GM10266 (cell line): ENCODE measurements at regions not wholly inside any gene's neighbourhood (a gene's known extent, or its start where the extent isn't known, plus 50 kb on each side); places are given as distances from the start of the nearest gene placed in this dataset.

ENCODE experiments used
- DNase-seq: peaks from one replicate; pipeline ENCODE4 v3.0.0; 2012; ENCODE audit errors: extremely low spot score
- TF ChIP-seq, protein P1 (sequence below): IDR thresholded peaks from 2 replicates; pipeline ENCODE4 v1.5.1; 2012; ENCODE audit warnings: mild to moderate bottlenecking, low read depth; ENCODE audit not compliant: control insufficient read depth, insufficient read depth; ENCODE audit errors: missing control alignments

DNA sequence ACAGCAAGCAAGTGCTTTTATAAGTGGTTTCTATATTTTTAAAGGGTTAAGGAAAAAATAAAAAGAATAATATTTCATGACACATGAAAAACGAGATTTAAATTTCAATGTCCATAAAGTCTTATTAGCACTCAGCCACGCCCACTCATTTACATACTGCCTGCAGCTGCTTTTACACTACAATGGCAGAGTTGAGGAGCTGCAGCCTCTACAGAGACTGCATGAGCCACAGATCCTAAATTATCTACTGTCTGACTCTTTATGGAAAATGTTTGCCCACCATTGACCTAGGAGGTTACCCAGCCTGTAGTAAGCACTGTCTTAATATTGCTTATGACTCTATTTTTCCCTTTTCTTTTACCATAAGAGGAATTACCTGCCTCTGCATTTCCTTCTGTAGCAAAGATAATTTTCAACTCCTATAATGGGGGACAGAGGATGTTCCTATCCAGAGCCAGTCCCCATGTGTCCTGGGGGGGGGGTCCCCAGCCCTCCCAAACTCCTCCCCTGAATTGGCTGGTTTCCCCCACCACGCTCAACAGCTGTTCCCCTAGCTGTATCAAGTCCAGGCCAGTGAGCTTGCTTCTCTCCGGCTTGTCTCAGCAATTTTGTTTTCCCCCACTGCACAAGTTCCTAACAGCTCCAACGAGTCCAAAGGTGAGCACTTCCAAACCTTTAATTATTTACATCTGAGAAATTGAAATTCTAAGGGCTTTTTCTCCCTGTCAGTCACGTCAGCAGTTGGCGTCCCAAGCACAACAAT, 139.4 kb upstream of the ERCC4 start:
- TF ChIP-seq, protein P1, sequence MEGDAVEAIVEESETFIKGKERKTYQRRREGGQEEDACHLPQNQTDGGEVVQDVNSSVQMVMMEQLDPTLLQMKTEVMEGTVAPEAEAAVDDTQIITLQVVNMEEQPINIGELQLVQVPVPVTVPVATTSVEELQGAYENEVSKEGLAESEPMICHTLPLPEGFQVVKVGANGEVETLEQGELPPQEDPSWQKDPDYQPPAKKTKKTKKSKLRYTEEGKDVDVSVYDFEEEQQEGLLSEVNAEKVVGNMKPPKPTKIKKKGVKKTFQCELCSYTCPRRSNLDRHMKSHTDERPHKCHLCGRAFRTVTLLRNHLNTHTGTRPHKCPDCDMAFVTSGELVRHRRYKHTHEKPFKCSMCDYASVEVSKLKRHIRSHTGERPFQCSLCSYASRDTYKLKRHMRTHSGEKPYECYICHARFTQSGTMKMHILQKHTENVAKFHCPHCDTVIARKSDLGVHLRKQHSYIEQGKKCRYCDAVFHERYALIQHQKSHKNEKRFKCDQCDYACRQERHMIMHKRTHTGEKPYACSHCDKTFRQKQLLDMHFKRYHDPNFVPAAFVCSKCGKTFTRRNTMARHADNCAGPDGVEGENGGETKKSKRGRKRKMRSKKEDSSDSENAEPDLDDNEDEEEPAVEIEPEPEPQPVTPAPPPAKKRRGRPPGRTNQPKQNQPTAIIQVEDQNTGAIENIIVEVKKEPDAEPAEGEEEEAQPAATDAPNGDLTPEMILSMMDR = no peak
- no peak for DNase-seq

DNA sequence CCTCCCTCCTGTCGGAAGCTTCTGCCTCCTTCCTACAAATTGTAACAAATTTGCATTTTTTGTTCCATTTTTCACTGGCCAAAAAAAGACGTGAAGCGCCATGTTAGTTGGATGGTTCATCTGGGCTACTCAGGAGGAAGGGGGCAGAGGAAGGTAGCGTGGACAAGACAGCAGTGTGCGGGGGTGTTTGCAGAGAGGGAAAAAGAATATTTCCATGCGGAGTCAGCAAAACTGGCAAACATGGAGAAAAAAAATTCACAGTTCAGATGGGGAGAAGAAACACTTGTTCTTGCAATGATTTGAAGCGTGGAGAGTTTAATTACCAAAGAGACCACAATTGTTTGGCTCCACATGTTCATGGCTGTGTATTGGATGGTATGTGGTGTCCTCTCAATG, 138.8 kb upstream of the ERCC4 start:
- DNase-seq = no peak
- TF ChIP-seq, protein P1 = no peak

DNA sequence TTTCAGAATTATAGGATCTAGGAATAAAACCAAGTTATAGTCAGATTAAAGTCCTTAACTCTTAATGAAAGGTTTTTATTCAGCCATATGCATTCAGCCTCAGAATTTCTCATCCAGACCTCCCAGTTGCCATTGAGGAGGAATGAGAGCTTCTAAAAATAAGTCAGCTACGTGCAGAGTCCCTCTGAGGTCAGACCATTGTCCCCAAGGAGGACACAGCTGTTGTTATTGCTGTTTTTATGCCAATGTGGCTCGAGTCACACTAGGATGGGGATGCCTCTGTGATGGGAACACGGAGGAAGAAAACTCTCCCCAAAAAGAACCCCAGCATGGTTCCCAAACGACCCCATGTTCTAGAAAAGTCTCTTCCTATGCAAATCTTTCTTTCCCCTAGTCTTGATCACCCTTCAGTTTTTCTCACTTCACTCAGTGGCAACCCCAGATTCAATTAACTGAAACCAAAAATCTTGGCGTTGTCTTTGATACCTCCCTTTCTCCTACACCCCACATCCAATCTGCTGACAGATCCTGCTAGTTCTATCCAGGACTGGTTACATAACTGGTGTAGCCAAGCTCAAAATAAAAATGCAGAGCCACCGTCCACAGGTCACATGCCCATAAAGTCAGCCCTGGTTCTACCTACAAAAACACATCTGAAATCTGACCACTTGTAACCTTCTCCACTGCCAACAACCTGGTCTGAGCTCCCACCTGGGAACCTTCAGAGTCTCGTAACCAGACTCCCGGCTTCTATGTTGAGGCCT, 138.2 kb upstream of the ERCC4 start:
- DNase-seq = no peak
- TF ChIP-seq, protein P1 = no peak

DNA sequence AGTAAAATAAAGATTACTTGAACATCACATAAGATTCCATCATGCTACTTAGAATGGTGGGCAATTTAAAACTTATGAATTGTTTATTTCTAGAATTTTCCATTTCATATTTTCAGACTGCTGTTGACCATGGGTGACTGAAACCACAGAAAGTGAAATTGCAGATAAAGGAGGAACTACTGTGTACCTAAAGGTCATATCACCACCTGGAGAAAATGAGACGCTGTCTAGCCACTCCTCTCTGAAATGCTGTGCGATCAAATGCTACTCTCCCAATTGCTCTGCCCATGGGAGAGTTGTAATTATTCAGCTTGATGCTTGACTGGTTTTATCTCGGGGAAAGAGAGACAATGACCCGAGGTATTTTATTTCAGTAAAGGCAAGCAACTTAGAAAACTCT, 128.9 kb upstream of the ERCC4 start:
- TF ChIP-seq, protein P1 = no peak
- no peak for DNase-seq

DNA sequence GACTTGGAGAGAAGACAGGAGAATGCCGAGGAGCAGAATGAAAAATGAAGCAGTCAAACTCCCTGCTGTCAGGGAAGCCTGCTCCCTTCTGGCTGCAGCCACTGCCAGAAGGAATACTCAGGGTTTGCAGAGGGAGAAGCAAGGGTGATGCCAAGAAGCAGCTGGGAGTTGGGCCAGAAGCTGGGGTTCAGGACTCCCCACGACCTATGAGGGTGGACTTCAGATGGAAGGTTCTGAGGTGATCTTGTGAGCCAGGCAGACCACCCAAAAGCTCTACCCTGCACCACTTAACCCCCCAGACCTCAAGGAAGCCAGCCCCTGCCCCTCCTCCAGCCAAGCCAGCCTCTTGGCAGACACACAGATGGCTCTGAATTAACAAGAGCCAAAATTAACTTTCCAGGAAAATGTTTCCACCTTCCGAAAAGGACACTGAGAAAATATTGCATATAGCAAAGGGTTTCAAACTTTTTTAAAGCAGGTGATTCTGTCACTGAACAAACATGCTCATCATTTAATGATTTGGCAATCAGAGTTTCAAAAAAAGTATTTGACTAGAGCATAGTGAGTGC, 126.0 kb upstream of the ERCC4 start:
- TF ChIP-seq, protein P1 = no peak
- DNase-seq = no peak

DNA sequence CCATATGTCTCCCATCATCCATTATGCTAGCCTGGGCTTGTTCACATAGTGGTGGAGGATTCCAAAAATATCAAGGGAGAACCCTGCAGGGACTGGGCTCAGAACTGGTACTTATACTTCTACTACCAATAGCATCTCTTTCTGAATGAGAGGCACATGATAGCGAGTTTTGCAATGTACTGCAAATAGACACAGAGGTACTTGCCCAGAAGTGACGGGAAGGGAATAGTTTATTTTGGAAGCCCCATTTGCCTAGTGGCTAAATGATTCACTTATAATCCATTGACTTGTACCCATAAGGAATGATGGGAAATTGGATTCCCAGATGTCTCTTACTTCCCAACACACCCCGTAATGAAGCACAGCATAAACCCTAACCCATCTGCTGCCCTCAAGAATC, 124.8 kb upstream of the ERCC4 start:
- TF ChIP-seq, protein P1 = no peak
- DNase-seq = no peak

DNA sequence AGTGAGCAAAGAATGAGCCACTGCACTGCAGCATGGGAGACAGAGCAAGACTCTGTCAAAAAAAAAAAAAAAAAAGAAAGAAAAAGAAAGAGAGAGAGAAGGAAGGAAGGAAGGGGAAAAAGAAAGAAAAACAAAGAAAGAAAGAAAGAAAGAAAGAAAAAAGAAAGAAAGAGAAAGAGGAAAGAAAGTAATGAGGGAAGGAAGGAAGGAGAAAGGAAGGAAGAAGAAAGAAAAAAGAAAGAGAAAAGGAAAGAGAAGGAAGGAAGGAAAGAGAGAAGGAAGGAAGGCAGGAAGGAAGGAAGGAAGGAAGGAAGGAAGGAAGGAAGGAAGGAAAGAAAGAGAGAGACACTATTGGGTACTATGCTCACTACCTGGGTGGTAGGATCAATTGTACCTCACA, 122.2 kb upstream of the ERCC4 start:
- DNase-seq = no peak
- TF ChIP-seq, protein P1 = no peak
